ENCODE measurements at regions not wholly inside any gene's neighbourhood (a gene's known extent, or its start where the extent isn't known, plus 50 kb on each side); places are given as distances from the start of the nearest gene placed in this dataset.

DNA sequence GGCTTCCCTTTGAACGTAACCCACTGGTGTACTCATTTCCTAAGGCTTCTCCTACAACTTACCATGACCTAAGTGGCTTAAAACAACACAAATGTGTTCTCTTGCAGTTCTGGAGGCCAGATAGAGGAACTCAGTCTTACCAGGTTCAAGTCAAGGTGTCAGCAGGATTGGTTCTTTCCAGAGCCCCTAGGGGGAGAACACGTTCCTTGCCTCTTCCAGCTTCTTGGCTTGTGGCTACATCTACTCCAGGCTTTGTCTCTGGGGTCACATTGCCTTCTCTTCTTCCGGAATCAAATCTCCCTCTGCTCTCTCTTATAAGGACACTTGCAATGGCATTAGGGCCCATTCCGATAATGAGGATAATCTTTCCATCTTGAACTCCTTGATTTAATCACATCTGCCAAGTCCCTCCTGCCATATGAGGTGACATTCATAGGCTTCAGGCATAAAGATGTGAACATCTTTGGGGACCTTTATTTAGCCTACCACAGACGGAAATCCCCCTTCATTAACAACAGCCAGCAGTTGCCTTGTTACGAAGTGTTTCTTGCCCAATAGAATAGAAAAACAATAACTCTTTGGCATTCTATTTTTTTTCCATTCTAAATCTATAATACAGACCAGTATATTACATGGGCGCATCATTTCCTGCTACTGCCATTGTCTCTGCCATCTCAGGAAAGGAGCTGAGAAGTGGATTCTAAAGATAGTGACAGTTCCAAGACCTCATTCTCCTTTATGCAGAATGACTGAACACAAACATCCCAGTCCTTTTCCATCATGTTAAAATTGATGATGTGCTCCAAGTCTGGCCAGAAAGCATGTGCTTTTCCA lies 362.0 kb downstream of the ZNF521 start:
- TF ChIP-seq EZH2 (IDR thresholded peaks at IDR 0.05; ENCODE audit: borderline replicate concordance, insufficient read depth, low read depth, low read length, poor library complexity, severe bottlenecking) (no peak), CTCF (IDR thresholded peaks at IDR 0.05) (no peak)

All from B cell (primary cell).